ENCODE measurements at regions not wholly inside any gene's neighbourhood (a gene's known extent, or its start where the extent isn't known, plus 50 kb on each side); places are given as distances from the start of the nearest gene placed in this dataset.
A peak's percentile ranks its signal among the peaks of the same experiment; 100 is the strongest.
"Not testable (repeated sequence)": the region's sequence is repeated elsewhere in the genome, so short reads cannot be mapped to it uniquely, and the experiment has no call there.

DNA sequence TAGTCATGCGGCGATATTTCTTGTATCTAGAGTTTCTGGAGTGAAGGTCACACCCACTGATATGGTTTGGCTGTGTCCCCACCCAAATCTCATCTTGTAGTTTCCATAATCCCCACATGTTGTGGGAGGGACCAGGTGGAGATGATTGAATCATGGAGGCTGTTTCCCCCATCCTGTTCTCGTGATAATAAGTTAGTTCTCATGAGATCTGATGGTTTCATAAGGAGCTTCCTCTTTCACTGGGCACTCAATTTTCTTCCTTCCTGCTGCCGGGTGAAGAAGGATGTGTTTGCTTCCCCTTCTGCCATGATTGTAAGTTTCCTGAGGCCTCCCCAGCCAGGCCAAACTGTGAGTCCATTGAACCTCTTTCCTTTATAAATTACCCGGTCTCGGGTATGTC is 190.5 kb upstream of the ZNF618 start:
- H3K27ac ChIP-seq (ENCODE audit: low read depth, low read length); ATAC-seq; H3K27ac Mint-ChIP-seq; DNase-seq; H3K27me3 ChIP-seq (ENCODE audit: control insufficient read depth in 2 of 2, insufficient read depth in 2 of 2, low read length in 2 of 2); H3K4me1 ChIP-seq (ENCODE audit: control insufficient read depth in 2 of 2, insufficient read depth in 2 of 2, low read length in 2 of 2); H3K9me3 Mint-ChIP-seq; POLR2A ChIA-PET; H3K4me3 ChIP-seq (ENCODE audit: low read length); H3K36me3 ChIP-seq (ENCODE audit: control insufficient read depth in 2 of 3, insufficient read depth in 3 of 3, low read length in 3 of 3); H3K9me3 ChIP-seq (ENCODE audit: control insufficient read depth in 2 of 3, low read length in 3 of 3); H3K36me3 Mint-ChIP-seq; CTCF ChIA-PET; intact Hi-C loops (cut with micrococcal nuclease): not testable (repeated sequence)
- H3K4me1 Mint-ChIP-seq = peaks cover 0 to 26% (median 4%) of the 10 kb centered on the region in 7 donors
- H3K27me3 Mint-ChIP-seq = peaks cover 36 to 64% (median 60%) of the 10 kb centered on the region in 5 donors
- peak overlapping the region in 1 of 10 donors; percentile 46 for H3K4me3 Mint-ChIP-seq

DNA sequence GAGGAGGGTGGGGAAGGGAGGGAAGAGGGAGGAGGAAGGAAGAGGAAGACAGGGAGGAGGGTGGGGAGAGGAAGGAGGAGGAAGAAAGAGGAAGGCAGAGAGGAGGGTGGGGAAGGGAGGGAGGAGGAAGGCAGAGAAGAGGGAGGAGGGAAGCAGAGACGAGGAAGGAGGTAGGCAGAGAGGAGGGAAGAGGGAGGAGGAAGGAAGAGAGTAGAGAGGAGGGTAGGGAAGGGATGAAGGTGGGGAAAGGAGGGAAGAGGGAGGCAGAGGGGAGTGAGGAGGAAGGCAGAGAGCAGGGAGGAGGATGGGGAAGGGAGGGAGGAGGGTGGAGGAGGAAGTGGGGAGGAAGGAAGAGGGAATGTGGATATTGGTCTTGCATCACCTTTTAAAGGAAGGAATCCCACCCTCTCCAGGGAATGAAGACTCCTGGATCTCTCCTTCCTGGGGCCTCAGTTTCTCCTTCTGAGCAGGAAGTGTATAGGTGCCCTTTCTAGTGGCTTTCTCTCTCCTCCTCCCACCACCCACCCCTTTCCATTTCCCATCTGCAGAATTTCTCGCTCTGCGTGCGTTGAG is 188.9 kb upstream of the ZNF618 start:
- Histone ChIP-seq H3K27me3 (ENCODE audit: control insufficient read depth in 2 of 2, insufficient read depth in 2 of 2, low read length in 2 of 2) (peaks cover 0 to 3% of the 10 kb centered on the region in 2 donors), H3K36me3 (ENCODE audit: control insufficient read depth in 2 of 3, insufficient read depth in 3 of 3, low read length in 3 of 3) (no peaks in the 10 kb centered on the region), H3K4me3 (ENCODE audit: low read length) (no peak overlapping the region), H3K27ac (ENCODE audit: low read depth, low read length) (no peak overlapping the region), H3K4me1 (ENCODE audit: control insufficient read depth in 2 of 2, insufficient read depth in 2 of 2, low read length in 2 of 2) (no peaks in the 10 kb centered on the region), H3K9me3 (ENCODE audit: control insufficient read depth in 2 of 3, low read length in 3 of 3) (no peaks in the 10 kb centered on the region)
- ATAC-seq (no peak), DNase-seq (no peak)
- H3K27ac Mint-ChIP-seq = no peak overlapping the region
- ChIA-PET CTCF (no interaction called here), POLR2A (no interaction called here)
- H3K9me3 Mint-ChIP-seq = peaks cover 0 to 8% (median 0%) of the 10 kb centered on the region in 11 donors
- H3K4me1 Mint-ChIP-seq = peaks cover 0 to 23% (median 4%) of the 10 kb centered on the region in 7 donors
- H3K36me3 Mint-ChIP-seq = no peaks in the 10 kb centered on the region
- peaks cover 43 to 63% (median 61%) of the 10 kb centered on the region in 5 donors for H3K27me3 Mint-ChIP-seq
- intact Hi-C loops (cut with micrococcal nuclease) = no loop called here
- no peak overlapping the region for H3K4me3 Mint-ChIP-seq

DNA sequence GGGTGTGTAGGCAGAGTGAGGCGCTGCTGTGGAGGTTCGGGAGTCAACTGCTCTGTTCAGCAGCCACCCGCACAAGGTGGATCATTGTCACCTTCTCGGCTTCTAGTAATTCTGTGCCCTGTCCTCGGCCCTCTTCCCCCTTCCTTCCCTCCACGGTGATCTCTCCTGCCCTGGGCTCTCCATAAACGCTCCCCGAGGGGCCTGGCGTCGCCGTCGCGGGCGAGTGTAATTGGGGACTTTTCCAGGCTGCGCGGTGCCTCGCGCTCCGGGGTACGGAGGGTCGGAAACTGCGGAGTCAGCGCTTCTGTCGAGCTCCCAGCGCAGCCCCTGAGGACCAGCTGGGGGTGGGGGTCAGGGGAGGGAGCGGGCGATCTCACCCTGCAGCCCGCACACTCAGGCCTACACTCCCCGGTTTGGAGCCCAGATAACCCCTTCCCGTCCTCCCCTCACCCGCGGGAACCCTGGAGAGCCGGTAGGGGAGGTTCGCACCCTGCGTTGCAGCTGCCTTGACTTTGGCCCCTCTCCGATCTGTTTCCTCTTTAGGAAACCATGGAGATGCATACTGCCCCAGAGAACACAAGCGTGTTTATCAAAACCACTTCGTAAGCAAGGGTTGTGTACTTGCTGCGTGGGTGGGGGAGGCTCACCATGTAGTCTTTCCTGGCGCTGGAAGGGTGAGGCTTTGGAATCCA is 188.3 kb upstream of the ZNF618 start:
- H3K9me3 Mint-ChIP-seq = peaks cover 0 to 8% (median 0%) of the 10 kb centered on the region in 11 donors
- Histone ChIP-seq H3K9me3 (ENCODE audit: control insufficient read depth in 2 of 3, low read length in 3 of 3) (no peaks in the 10 kb centered on the region), H3K27ac (ENCODE audit: low read depth, low read length) (no peak overlapping the region), H3K4me1 (ENCODE audit: control insufficient read depth in 2 of 2, insufficient read depth in 2 of 2, low read length in 2 of 2) (no peaks in the 10 kb centered on the region), H3K36me3 (ENCODE audit: control insufficient read depth in 2 of 3, insufficient read depth in 3 of 3, low read length in 3 of 3) (no peaks in the 10 kb centered on the region), H3K27me3 (ENCODE audit: control insufficient read depth in 2 of 2, insufficient read depth in 2 of 2, low read length in 2 of 2) (peaks cover 0 to 3% of the 10 kb centered on the region in 2 donors), H3K4me3 (ENCODE audit: low read length) (no peak overlapping the region)
- H3K27me3 Mint-ChIP-seq = peaks cover 43 to 68% (median 63%) of the 10 kb centered on the region in 5 donors
- H3K4me3 Mint-ChIP-seq = peak overlapping the region in 3 of 10 donors; percentile 9 to 33 (median 12)
- H3K4me1 Mint-ChIP-seq = peaks cover 0 to 18% (median 4%) of the 10 kb centered on the region in 7 donors
- intact Hi-C loops (cut with micrococcal nuclease) = no loop called here
- DNase-seq (no peak), ATAC-seq (no peak)
- ChIA-PET CTCF (no interaction called here), POLR2A (no interaction called here)
- H3K27ac Mint-ChIP-seq = no peak overlapping the region
- H3K36me3 Mint-ChIP-seq = no peaks in the 10 kb centered on the region

DNA sequence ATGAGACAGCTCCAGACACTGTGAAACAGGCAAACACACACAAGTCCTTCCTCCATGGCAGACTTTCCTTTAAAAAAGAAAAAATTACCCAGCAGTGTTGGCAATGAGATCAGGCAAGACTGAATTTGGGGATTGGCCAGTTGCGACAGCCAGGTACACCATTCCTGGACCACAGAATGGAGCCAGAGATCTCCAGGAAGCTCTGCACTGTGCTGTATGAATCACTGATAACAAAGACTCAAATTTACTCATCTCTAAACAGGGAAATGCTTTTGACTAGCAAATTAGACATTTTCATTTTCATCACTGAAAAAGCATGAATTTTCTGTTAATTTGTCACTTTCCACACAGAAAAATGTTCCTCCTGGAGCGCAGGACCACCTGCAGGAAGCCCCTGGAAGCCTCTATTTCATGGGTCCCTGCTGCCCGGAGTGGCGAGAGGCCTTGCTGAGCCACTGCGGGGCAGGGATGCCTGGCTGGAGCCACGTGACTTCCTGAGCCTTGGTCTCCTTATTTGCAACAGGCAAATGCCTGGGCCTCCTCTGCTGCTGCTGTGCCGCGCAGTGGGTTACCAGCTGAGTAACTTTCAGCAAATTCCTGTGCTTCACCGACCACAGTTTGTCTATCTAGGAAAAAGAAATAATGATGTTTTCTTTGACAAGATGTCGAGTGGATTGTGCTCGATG is 185.9 kb upstream of the ZNF618 start:
- ATAC-seq (no peak), DNase-seq (no peak)
- CTCF ChIA-PET = no interaction called here
- Histone ChIP-seq H3K4me1 (ENCODE audit: control insufficient read depth in 2 of 2, insufficient read depth in 2 of 2, low read length in 2 of 2) (peaks cover 0 to 9% of the 10 kb centered on the region in 2 donors), H3K27me3 (ENCODE audit: control insufficient read depth in 2 of 2, insufficient read depth in 2 of 2, low read length in 2 of 2) (peaks cover 0 to 3% of the 10 kb centered on the region in 2 donors), H3K4me3 (ENCODE audit: low read length) (no peak overlapping the region), H3K27ac (ENCODE audit: low read depth, low read length) (no peak overlapping the region), H3K36me3 (ENCODE audit: control insufficient read depth in 2 of 3, insufficient read depth in 3 of 3, low read length in 3 of 3) (no peaks in the 10 kb centered on the region), H3K9me3 (ENCODE audit: control insufficient read depth in 2 of 3, low read length in 3 of 3) (no peaks in the 10 kb centered on the region)
- no peak overlapping the region for H3K4me3 Mint-ChIP-seq
- no peak overlapping the region for H3K27ac Mint-ChIP-seq
- H3K36me3 Mint-ChIP-seq = no peaks in the 10 kb centered on the region
- H3K4me1 Mint-ChIP-seq = peaks cover 2 to 16% (median 7%) of the 10 kb centered on the region in 7 donors
- intact Hi-C loops (cut with micrococcal nuclease) = no loop called here
- POLR2A ChIA-PET = no interaction called here
- peaks cover 58 to 70% (median 59%) of the 10 kb centered on the region in 5 donors for H3K27me3 Mint-ChIP-seq
- H3K9me3 Mint-ChIP-seq = peaks cover 0 to 10% (median 0%) of the 10 kb centered on the region in 11 donors

DNA sequence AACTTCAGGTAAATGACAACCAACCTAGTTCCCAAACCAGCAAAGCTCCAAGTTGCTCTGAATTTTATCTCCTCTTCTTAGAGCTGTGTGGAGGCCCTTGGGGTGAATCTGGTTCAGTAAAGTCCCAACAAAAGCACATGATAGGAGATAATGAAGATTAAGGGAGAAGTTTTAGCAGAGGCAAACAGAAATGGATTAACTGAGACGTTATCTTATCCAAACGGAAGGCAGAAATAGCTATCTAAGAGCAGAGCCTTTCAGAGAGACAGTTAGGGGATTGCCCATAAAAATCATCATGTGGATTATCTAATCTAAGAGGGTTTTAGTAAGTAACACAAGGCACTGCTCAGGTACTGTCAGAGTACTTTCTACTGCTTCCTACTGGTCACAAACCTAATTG is 183.9 kb upstream of the ZNF618 start:
- Histone ChIP-seq H3K4me1 (ENCODE audit: control insufficient read depth in 2 of 2, insufficient read depth in 2 of 2, low read length in 2 of 2) (peaks cover 0 to 23% of the 10 kb centered on the region in 2 donors), H3K27me3 (ENCODE audit: control insufficient read depth in 2 of 2, insufficient read depth in 2 of 2, low read length in 2 of 2) (peaks cover 0 to 3% of the 10 kb centered on the region in 2 donors), H3K27ac (ENCODE audit: low read depth, low read length) (no peak overlapping the region), H3K9me3 (ENCODE audit: control insufficient read depth in 2 of 3, low read length in 3 of 3) (no peaks in the 10 kb centered on the region), H3K36me3 (ENCODE audit: control insufficient read depth in 2 of 3, insufficient read depth in 3 of 3, low read length in 3 of 3) (no peaks in the 10 kb centered on the region), H3K4me3 (ENCODE audit: low read length) (no peak overlapping the region)
- ATAC-seq (no peak), DNase-seq (no peak)
- no peak overlapping the region for H3K27ac Mint-ChIP-seq
- H3K36me3 Mint-ChIP-seq = no peaks in the 10 kb centered on the region
- H3K9me3 Mint-ChIP-seq = peaks cover 0 to 18% (median 3%) of the 10 kb centered on the region in 11 donors
- intact Hi-C loops (cut with micrococcal nuclease) = no loop called here
- H3K27me3 Mint-ChIP-seq = peaks cover 42 to 51% (median 46%) of the 10 kb centered on the region in 5 donors
- ChIA-PET CTCF (no interaction called here), POLR2A (no interaction called here)
- H3K4me3 Mint-ChIP-seq = no peak overlapping the region
- H3K4me1 Mint-ChIP-seq = peaks cover 6 to 18% (median 15%) of the 10 kb centered on the region in 7 donors

DNA sequence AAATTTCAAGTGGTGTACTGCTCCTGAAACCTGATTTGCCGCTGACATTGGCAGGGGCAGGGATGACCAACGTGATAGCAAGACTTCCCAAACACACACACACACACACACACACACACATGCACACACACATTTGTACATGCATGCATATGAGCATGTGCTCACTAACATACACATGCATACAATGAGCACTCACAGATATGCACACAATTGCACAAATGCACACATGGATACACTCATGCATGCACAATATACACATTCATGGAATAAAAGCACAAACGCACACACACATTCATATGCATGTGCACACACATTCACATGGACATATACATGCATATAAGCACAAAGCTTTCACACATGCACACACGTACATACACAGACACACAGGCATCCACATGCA is 181.2 kb upstream of the ZNF618 start:
- ATAC-seq (no peak), DNase-seq (no peak)
- Histone ChIP-seq H3K27ac (ENCODE audit: low read depth, low read length) (no peak overlapping the region), H3K27me3 (ENCODE audit: control insufficient read depth in 2 of 2, insufficient read depth in 2 of 2, low read length in 2 of 2) (no peaks in the 10 kb centered on the region), H3K4me3 (ENCODE audit: low read length) (no peak overlapping the region), H3K4me1 (ENCODE audit: control insufficient read depth in 2 of 2, insufficient read depth in 2 of 2, low read length in 2 of 2) (peaks cover 0 to 23% of the 10 kb centered on the region in 2 donors), H3K36me3 (ENCODE audit: control insufficient read depth in 2 of 3, insufficient read depth in 3 of 3, low read length in 3 of 3) (no peaks in the 10 kb centered on the region), H3K9me3 (ENCODE audit: control insufficient read depth in 2 of 3, low read length in 3 of 3) (no peaks in the 10 kb centered on the region)
- H3K27me3 Mint-ChIP-seq = peaks cover 19 to 57% (median 29%) of the 10 kb centered on the region in 5 donors
- intact Hi-C loops (cut with micrococcal nuclease) = no loop called here
- ChIA-PET CTCF (interaction anchor here (0.6 kb wide), 1 partner anchor 11 kb away, joined by 4 read pairs; no protein-coding TSS in a partner anchor), POLR2A (no interaction called here)
- no peaks in the 10 kb centered on the region for H3K36me3 Mint-ChIP-seq
- peaks cover 0 to 21% (median 3%) of the 10 kb centered on the region in 11 donors for H3K9me3 Mint-ChIP-seq
- no peak overlapping the region for H3K27ac Mint-ChIP-seq
- H3K4me3 Mint-ChIP-seq = no peak overlapping the region
- peaks cover 6 to 18% (median 13%) of the 10 kb centered on the region in 7 donors for H3K4me1 Mint-ChIP-seq
